Psoas muscle (tissue), 7 donors: ENCODE measurements at regions not wholly inside any gene's neighbourhood (a gene's known extent, or its start where the extent isn't known, plus 50 kb on each side); places are given as distances from the start of the nearest gene placed in this dataset.
A peak's percentile ranks its signal among the peaks of the same experiment; 100 is the strongest.

Experiments used
- ATAC-seq, 4 donors: fragments of 200-7000 bp; cut with Tn5 transposase; one replicate each; pipeline ENCODE4 v1.9.1; 2020; ENCODE audit warnings: moderate library complexity in 3 of 4, mild to moderate bottlenecking in 2 of 4
- DNase-seq, 2 donors: peaks; one replicate each; pipeline ENCODE4 v3.0.0-alpha.2; 2020
- H3K27ac ChIP-seq: fragments of 200-600 bp; one replicate; pipeline ENCODE4 v1.8.0; 2022
- H3K27me3 ChIP-seq, 3 donors: fragments of 200-600 bp in 1 of 3; one replicate each; pipeline versions ENCODE4 v1.6.1 to v1.8.0; 2013 to 2022; ENCODE audit warnings: low read length in 2 of 3, mild to moderate bottlenecking in 2 of 3, moderate library complexity in 1 of 3; ENCODE audit not compliant: insufficient read depth in 3 of 3
- H3K36me3 ChIP-seq, 2 donors: fragments of 200-600 bp in 1 of 2; one replicate each; pipeline versions ENCODE4 v1.6.1 to v1.8.0; 2013 to 2022; ENCODE audit warnings: low read depth in 1 of 2, mild to moderate bottlenecking in 1 of 2, moderate library complexity in 1 of 2; ENCODE audit not compliant: insufficient read depth in 1 of 2
- H3K4me1 ChIP-seq: fragments of 200-600 bp; one replicate; pipeline ENCODE4 v1.8.0; 2022
- H3K4me3 ChIP-seq: fragments of 200-600 bp; one replicate; pipeline ENCODE4 v1.8.0; 2022; ENCODE audit warnings: mild to moderate bottlenecking
- H3K9me3 ChIP-seq: fragments of 200-600 bp; one replicate; pipeline ENCODE4 v1.8.0; 2022
- CTCF ChIP-seq: fragments of 200-600 bp; IDR thresholded peaks from one replicate; pipeline ENCODE4 v1.8.0; 2022; ENCODE audit warnings: antibody characterized with exemption
- WGBS, 3 donors: extraction: QIAGEN DNeasy Blood & Tissue Kit; methylation state at CpG; one replicate each; pipeline versions ENCODE4 v1.1.6 to v1.1.7; 2013; 5-methylcytosine and 5-hydroxymethylcytosine counted together
- intact Hi-C, 2 donors: fragments of 100-400 bp; cut with DNase I; formaldehyde crosslinking; loops; one replicate each; pipeline versions ENCODE4 v1.11.0 to v1.14.2; 2022
- donor health status: healthy with polysubstance abuse.
- donor health status: DM: no; HTN: no; CAD: no; lungs with moderate emphysema.
- donor health status: Bipolar disorder and iron deficiency.
- donor health status: healthy.
- donor health status: DM: yes; HTN: yes; CAD: no.
- donor health status: DM: no; HTN: no; CAD: no.
- donor health status: DM: yes; HTN: yes; CAD: no.

- Histone ChIP-seq H3K9me3 (no peaks in the 10 kb centered on the region), H3K4me1 (no peaks in the 10 kb centered on the region), H3K36me3 (no peaks in the 10 kb centered on the region), H3K27ac (no peak overlapping the region), H3K4me3 (no peak overlapping the region), H3K27me3 (peaks cover 0 to 34% (median 0%) of the 10 kb centered on the region in 3 donors)
- no peak for TF ChIP-seq CTCF
- DNase-seq (no peak), ATAC-seq (no peak)
- 60 to 74% (median 73%) methylated on average over 2 of the region's 2 CpGs for WGBS, 3 donors
- intact Hi-C loops = no loop called here
These were observed 593.8 kb upstream of the DIPK2B start for GRCh38 chrX:45794323-45794994.

- ATAC-seq (peak; percentile 19 to 69 (median 58)), DNase-seq (peak; percentile 54 to 71)
- Histone ChIP-seq H3K27ac (peak overlapping the region; percentile 23), H3K4me3 (no peak overlapping the region), H3K36me3 (no peaks in the 10 kb centered on the region), H3K4me1 (no peaks in the 10 kb centered on the region), H3K9me3 (no peaks in the 10 kb centered on the region), H3K27me3 (peaks cover 0 to 40% (median 0%) of the 10 kb centered on the region in 3 donors)
- no peak for TF ChIP-seq CTCF
- 12 to 36% (median 17%) methylated on average over 8 of the region's 8 CpGs for WGBS, 3 donors
- intact Hi-C loops = no loop called here
These were observed 588.3 kb upstream of the DIPK2B start for GRCh38 chrX:45788941-45789348.

- Histone ChIP-seq H3K27ac (no peak overlapping the region), H3K36me3 (no peaks in the 10 kb centered on the region), H3K9me3 (no peaks in the 10 kb centered on the region), H3K27me3 (peaks cover 0 to 40% (median 0%) of the 10 kb centered on the region in 3 donors), H3K4me3 (no peak overlapping the region), H3K4me1 (no peaks in the 10 kb centered on the region)
- ATAC-seq = no peak
- 18 to 38% (median 19%) methylated on average over 5 of the region's 5 CpGs for WGBS, 3 donors
- intact Hi-C loops = no loop called here
- no peak for DNase-seq
- TF ChIP-seq CTCF = no peak
These were observed 587.6 kb upstream of the DIPK2B start for GRCh38 chrX:45788315-45788714.

- no peaks in the 10 kb centered on the region for H3K36me3 ChIP-seq
- no peak overlapping the region for H3K27ac ChIP-seq
- H3K27me3 ChIP-seq = peaks cover 0 to 21% (median 0%) of the 10 kb centered on the region in 3 donors
- 52 to 72% (median 54%) methylated on average over 3 of the region's 3 CpGs for WGBS, 3 donors
- H3K9me3 ChIP-seq = no peaks in the 10 kb centered on the region
- no peak for ATAC-seq
- H3K4me1 ChIP-seq = no peaks in the 10 kb centered on the region
- H3K4me3 ChIP-seq = no peak overlapping the region
- intact Hi-C loops = no loop called here
- DNase-seq = no peak
- no peak for TF ChIP-seq CTCF
These were observed 583.9 kb upstream of the DIPK2B start for GRCh38 chrX:45784590-45784989.

- intact Hi-C loops = no loop called here
- H3K4me1 ChIP-seq = no peaks in the 10 kb centered on the region
These were observed 582.3 kb upstream of the DIPK2B start for GRCh38 chrX:45783002-45783401.

More at GRCh38 chrX:45783002-45783401, 582.3 kb upstream of the DIPK2B start:
- ATAC-seq (no peak), DNase-seq (no peak)
- Histone ChIP-seq H3K4me3 (no peak overlapping the region), H3K36me3 (no peaks in the 10 kb centered on the region), H3K27ac (no peak overlapping the region), H3K9me3 (no peaks in the 10 kb centered on the region), H3K27me3 (peaks cover 0 to 13% (median 0%) of the 10 kb centered on the region in 3 donors)
- no peak for TF ChIP-seq CTCF
- WGBS, 3 donors = 62 to 68% (median 65%) methylated on average over 5 to 6 of the region's 6 CpGs
